Thyroid gland (tissue), 4 donors: ENCODE measurements at regions not wholly inside any gene's neighbourhood (a gene's known extent, or its start where the extent isn't known, plus 50 kb on each side); places are given as distances from the start of the nearest gene placed in this dataset.

Experiments
- POLR2A ChIP-seq, 2 donors: fragments of 450-650 bp; IDR thresholded peaks; one replicate each; pipeline ENCODE4 v1.6.1; 2017; ENCODE audit warnings: antibody characterized with exemption in 2 of 2, mild to moderate bottlenecking in 2 of 2, moderate library complexity in 1 of 2
- TF ChIP-seq, protein P1 (sequence below), 6 experiments: fragments of 200-600 bp in 3 of 6; fragments of 450-650 bp in 3 of 6; sonication (generic) in 3 of 6; IDR thresholded peaks; one replicate each; pipeline ENCODE4 v1.5.1; 2016 to 2019; ENCODE audit warnings: antibody characterized with exemption in 6 of 6, mild to moderate bottlenecking in 2 of 6, inconsistent platforms in 1 of 6, moderate library complexity in 1 of 6

DNA sequence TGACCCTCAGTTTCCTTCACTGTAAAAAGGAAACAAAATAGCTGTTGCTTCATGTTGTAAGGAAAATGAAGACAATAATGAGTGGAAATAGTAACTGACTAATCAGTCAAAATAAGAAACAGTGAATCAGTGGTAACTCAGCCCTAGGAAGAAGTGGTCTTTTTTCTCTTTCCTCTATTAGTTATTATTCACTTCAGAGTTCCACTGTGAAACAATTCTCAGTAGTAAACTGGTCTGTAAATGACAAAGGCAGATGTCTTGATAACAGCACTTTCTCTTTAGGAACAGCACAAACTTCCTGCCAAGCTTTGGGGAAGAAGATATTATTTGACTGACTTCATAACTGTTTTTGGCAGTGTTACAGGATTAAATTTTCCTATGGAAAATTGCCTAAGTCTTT, 600.5 kb upstream of the KLHL1 start:
- TF ChIP-seq, protein P1, sequence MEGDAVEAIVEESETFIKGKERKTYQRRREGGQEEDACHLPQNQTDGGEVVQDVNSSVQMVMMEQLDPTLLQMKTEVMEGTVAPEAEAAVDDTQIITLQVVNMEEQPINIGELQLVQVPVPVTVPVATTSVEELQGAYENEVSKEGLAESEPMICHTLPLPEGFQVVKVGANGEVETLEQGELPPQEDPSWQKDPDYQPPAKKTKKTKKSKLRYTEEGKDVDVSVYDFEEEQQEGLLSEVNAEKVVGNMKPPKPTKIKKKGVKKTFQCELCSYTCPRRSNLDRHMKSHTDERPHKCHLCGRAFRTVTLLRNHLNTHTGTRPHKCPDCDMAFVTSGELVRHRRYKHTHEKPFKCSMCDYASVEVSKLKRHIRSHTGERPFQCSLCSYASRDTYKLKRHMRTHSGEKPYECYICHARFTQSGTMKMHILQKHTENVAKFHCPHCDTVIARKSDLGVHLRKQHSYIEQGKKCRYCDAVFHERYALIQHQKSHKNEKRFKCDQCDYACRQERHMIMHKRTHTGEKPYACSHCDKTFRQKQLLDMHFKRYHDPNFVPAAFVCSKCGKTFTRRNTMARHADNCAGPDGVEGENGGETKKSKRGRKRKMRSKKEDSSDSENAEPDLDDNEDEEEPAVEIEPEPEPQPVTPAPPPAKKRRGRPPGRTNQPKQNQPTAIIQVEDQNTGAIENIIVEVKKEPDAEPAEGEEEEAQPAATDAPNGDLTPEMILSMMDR (IDR thresholded peaks at IDR 0.05), result no peak
- no peak for TF ChIP-seq POLR2A (IDR thresholded peaks at IDR 0.05)
